Activated naive CD8-positive, alpha-beta T cell treated with anti-CD3 and anti-CD28 coated beads, Interleukin-2, amount 50 U/mL, for 24 hours (primary cell): ENCODE measurements at regions not wholly inside any gene's neighbourhood (a gene's known extent, or its start where the extent isn't known, plus 50 kb on each side); places are given as distances from the start of the nearest gene placed in this dataset.
"Not testable (repeated sequence)": the region's sequence is repeated elsewhere in the genome, so short reads cannot be mapped to it uniquely, and the experiment has no call there.

Source experiments
- ATAC-seq: fragments of 150-1000 bp; cut with Tn5 transposase; one replicate; pipeline ENCODE4 v1.10.0; 2021
- DNase-seq: peaks from one replicate; pipeline ENCODE4 v3.0.0; 2021
- H3K27ac Mint-ChIP-seq: one replicate; pipeline ENCODE4 v1.8.0; 2021; ENCODE audit warnings: mild to moderate bottlenecking, mixed read lengths
- H3K27me3 Mint-ChIP-seq: one replicate; pipeline ENCODE4 v1.8.0; 2021; ENCODE audit warnings: mixed read lengths
- H3K36me3 Mint-ChIP-seq: one replicate; pipeline ENCODE4 v1.8.0; 2021; ENCODE audit warnings: low read depth, mixed read lengths
- H3K4me1 Mint-ChIP-seq: one replicate; pipeline ENCODE4 v1.8.0; 2021; ENCODE audit warnings: mixed read lengths
- H3K4me3 Mint-ChIP-seq: one replicate; pipeline ENCODE4 v1.8.0; 2021; ENCODE audit warnings: mild to moderate bottlenecking, moderate library complexity, mixed read lengths
- H3K9me3 Mint-ChIP-seq: one replicate; pipeline ENCODE4 v1.8.0; 2021; ENCODE audit warnings: mixed read lengths

DNA sequence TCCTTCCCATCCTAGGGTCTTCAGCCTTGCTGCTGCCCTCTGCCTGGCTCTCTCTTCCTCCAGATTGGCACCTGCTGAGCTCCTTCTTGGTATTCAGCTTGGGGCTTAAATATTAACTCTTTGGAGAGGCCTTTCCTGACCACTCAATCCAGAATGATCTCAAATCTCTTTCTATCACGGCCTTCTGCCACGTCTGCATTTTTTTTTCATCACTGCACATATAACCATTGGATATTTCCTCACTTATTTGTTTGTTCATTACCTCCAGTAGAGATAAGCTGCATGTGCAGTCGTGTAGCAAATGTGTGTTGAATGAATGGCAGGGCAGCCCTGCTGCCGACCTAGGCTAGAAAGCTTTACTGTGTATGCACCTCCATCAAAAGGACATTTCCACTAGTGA lies 51.6 kb upstream of the MPP7 start:
- H3K9me3 Mint-ChIP-seq: no peaks in the 10 kb centered on the region
- H3K27me3 Mint-ChIP-seq: no peaks in the 10 kb centered on the region
- DNase-seq (no peak), ATAC-seq (no peak)
- H3K4me3 Mint-ChIP-seq: no peak overlapping the region
- H3K27ac Mint-ChIP-seq: no peak overlapping the region
- no peaks in the 10 kb centered on the region for H3K4me1 Mint-ChIP-seq
- no peaks in the 10 kb centered on the region for H3K36me3 Mint-ChIP-seq

DNA sequence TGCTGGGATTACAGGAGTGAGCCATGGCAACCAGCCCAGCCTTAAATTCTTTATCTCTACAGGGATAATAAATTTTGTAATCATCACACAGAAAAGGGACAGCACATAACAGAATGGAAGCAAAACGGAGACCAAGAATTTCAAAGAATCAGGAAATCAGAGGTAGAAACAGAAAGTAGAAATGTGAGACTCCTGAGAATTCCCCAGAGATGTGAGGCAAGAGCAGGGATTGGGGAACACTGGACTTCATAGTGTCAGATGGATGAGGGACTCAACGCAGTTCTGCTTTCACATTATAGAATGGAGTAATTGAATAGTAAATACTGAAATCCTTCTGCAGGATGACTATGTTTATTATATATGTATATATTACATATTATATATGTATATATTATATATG lies 52.5 kb upstream of the MPP7 start:
- no peak overlapping the region for H3K27ac Mint-ChIP-seq
- no peak for DNase-seq

DNA sequence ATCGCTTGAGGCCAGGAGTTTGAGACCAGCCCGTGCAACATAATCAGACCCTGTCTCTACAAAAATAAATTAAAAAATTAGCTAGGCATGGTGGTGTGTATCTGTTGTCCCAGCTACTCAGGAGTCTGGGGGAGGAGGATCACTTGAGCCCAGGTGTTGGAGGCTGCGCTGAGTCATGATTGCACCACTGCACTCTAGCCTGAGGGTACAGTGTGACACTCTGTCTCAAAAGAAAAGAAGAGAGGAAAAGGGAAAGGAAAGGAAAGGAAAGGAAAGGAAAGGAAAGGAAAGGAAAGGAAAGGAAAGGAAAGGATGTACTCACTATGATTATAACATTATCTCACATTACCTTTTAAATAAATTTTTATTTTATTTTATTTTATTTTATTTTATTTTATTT lies 56.5 kb upstream of the MPP7 start:
- Mint-ChIP-seq H3K27me3 (no peaks in the 10 kb centered on the region), H3K4me3 (no peak overlapping the region), H3K4me1 (no peaks in the 10 kb centered on the region), H3K27ac (no peak overlapping the region), H3K9me3 (no peaks in the 10 kb centered on the region), H3K36me3 (no peaks in the 10 kb centered on the region)
- ATAC-seq: no peak
- DNase-seq: no peak

More for the DNA sequence above, 52.5 kb upstream of the MPP7 start:
- H3K27me3 Mint-ChIP-seq: no peaks in the 10 kb centered on the region
- no peak for ATAC-seq
- no peak overlapping the region for H3K4me3 Mint-ChIP-seq
- no peaks in the 10 kb centered on the region for H3K36me3 Mint-ChIP-seq
- H3K4me1 Mint-ChIP-seq: no peaks in the 10 kb centered on the region
- no peaks in the 10 kb centered on the region for H3K9me3 Mint-ChIP-seq

DNA sequence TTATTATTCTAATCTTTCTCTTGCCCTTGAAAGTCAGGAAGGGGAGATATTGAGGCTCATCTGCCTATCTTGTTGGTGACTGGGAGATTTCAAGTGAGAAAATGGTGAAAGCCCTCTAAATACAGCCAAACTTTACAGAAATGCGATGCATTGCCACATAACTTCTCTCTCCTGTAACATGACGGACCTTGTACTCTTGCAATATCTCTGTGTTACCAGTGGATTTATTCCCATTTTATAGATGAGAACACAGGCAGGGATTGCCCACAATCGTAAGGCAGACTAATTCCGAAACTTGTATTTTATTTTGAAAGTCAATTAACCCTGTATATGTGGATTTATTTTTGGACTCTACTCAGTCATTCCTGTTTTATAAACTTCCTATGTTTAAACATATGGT lies 57.3 kb upstream of the MPP7 start:
- DNase-seq: no peak
- Mint-ChIP-seq H3K27me3 (no peaks in the 10 kb centered on the region), H3K36me3 (no peaks in the 10 kb centered on the region), H3K4me1 (peaks cover under 1% of the 10 kb centered on the region), H3K4me3 (no peak overlapping the region), H3K9me3 (no peaks in the 10 kb centered on the region), H3K27ac (no peak overlapping the region)
- ATAC-seq: no peak

DNA sequence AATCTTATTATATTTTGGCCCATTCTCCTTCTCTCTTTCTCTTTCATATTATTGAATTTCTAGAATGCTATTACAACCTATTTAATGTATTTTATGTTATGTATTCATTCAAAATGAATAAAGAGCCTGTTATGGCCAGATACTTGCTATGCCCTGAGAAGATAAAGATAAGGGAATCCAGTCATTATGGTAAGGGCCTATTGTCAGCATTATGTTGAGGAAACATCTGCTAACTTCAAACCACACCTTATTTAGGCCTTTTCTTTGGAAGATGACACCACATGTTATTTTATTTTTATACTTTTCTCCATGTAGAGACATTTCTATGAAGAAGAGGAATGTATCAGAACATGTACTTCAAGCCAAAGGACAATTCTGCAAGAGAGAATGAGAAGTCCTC lies 60.5 kb upstream of the MPP7 start:
- no peak overlapping the region for H3K27ac Mint-ChIP-seq
- no peaks in the 10 kb centered on the region for H3K9me3 Mint-ChIP-seq
- H3K36me3 Mint-ChIP-seq: peaks cover 2% of the 10 kb centered on the region
- no peak for ATAC-seq
- H3K4me1 Mint-ChIP-seq: peaks cover 32% of the 10 kb centered on the region
- no peak for DNase-seq
- no peaks in the 10 kb centered on the region for H3K27me3 Mint-ChIP-seq
- H3K4me3 Mint-ChIP-seq: no peak overlapping the region

DNA sequence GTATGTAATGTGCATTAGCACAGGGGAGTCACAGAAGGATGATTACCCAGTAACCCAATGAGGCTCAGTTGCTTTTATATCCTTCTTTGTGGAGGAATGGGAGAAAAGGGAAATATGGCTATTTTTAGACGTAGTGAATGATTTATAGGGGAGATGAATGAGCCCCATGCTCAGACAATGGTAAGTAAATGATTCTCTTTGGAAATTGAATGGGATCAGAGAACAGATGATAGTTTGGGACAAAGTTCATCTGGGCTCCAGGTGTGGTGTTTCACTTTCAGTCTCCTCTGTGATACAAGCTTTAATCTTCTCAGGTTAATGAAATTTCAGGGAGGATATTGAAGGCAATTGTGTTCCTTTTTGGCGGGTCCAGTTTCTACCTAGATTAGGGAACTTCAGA lies 63.0 kb upstream of the MPP7 start:
- peak overlapping the region; percentile 8 for H3K27ac Mint-ChIP-seq
- DNase-seq: no peak
- peaks cover 2% of the 10 kb centered on the region for H3K36me3 Mint-ChIP-seq
- peaks cover 48% of the 10 kb centered on the region for H3K4me1 Mint-ChIP-seq
- ATAC-seq: no peak
- no peaks in the 10 kb centered on the region for H3K9me3 Mint-ChIP-seq
- H3K4me3 Mint-ChIP-seq: no peak overlapping the region
- no peaks in the 10 kb centered on the region for H3K27me3 Mint-ChIP-seq

DNA sequence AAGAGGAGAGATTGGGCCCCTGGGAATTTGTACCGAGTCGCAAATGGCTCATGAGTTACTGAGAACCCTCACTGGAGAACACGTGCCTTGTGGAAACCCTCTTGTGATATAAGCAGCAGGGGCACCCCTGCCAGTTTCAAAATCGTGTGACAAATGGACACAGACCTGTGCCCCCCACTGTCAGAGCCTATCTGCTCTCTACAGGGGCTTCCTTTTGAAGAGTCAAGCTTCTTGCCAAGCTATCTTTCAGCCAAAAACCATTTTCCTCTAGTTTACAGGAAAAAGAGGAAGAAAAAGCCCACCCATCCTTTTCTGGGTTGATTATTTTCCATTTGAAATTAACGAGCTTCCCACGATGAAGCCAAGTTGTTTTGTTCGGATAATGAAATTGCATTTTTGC lies 64.1 kb upstream of the MPP7 start:
- H3K4me3 Mint-ChIP-seq: no peak overlapping the region
- H3K27ac Mint-ChIP-seq: peak overlapping the region; percentile 98
- H3K4me1 Mint-ChIP-seq: peaks cover 48% of the 10 kb centered on the region

DNA sequence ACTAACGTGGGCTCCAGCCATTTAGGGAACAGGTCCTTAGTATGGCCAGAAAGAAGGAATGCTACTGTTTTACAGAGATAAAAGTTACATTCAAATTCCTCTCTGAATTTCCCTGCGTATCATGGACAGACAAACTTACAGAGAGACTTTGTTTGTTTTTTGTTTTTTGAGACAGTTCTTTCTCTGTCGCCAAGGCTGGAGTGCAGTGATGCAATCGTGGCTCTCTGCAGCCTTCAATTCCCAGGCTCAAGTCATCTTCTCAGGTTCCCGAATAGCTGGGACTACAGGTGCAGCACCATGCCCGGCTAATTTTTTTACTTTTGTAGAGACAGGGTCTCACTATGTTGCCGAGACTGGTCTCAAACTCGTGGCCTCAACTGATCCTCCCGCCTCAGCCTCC lies 64.5 kb upstream of the MPP7 start:
- DNase-seq (no peak), ATAC-seq (no peak)
- H3K27ac Mint-ChIP-seq: peak overlapping the region; percentile 98
- peaks cover 2% of the 10 kb centered on the region for H3K36me3 Mint-ChIP-seq
- no peaks in the 10 kb centered on the region for H3K9me3 Mint-ChIP-seq
- H3K27me3 Mint-ChIP-seq: no peaks in the 10 kb centered on the region
- H3K4me3 Mint-ChIP-seq: peak overlapping the region; percentile 73
- peaks cover 48% of the 10 kb centered on the region for H3K4me1 Mint-ChIP-seq

More for the DNA sequence above, 64.1 kb upstream of the MPP7 start:
- Mint-ChIP-seq H3K36me3 (peaks cover 2% of the 10 kb centered on the region), H3K27me3 (no peaks in the 10 kb centered on the region), H3K9me3 (no peaks in the 10 kb centered on the region)
- DNase-seq (no peak), ATAC-seq (no peak)

DNA sequence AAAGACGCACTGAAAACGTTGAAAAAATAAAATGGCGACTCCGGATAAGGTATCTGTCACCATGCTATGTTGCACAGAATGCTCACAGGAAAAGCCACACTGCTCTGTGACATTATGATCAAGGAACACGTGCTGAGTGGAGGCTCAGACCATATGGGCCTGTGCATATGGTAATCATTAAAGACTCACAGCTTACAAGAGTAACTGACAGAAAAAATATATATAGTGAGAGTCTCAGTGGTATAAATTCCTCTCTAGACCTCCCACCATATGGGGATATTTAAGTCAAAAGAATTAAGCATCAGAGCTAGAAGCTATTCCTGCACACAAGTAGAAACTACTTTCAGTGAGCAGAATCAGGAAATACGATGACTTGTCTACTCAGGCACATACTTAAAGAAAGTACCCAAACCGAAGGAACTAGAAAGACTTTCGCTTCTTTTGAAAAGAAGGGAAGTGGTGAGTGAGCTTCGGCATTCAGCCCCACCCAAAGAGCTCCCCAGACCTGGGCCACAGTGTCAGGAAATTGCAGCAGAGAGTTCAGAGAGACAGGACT lies 65.1 kb upstream of the MPP7 start:
- peak; percentile 52 for DNase-seq
- H3K4me1 Mint-ChIP-seq: peaks cover 48% of the 10 kb centered on the region

DNA sequence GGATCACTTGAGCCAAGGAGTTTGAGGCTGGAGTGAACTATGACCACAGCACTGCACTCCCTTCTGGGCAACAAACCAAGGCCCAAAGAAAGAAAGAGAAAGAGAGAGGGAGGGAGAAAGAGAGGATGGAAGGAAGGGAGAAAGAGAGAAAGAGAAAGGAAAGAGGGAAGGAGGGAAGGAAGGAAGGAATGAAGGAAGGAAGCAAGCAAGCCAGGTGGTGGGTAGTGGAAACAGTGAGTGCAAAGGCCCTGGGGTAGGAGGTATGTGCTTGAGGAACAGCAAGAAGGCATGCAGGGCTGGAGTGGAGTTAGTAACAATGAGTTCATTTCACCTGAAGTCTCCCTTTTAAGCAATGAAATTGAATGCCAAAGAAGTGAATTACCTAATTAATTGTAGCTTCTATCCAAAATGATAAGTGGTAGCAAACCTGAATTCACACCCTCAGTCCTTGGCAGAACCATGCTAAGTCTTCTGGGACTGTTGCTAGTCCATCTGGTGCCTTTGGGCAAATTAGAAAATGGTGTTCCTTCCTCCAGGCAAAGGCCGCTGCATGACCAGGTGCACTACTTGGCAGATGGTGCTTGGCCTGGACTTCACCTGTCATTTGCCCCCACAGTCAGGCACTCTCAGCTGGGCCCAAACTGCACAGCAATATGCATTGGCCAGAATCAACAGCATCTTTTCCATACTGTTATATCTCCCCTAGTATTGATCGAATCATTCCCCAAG lies 67.4 kb upstream of the MPP7 start:
- ATAC-seq (no peak), DNase-seq (no peak)
- Mint-ChIP-seq H3K9me3 (no peaks in the 10 kb centered on the region), H3K4me1 (peaks cover 46% of the 10 kb centered on the region), H3K27me3 (no peaks in the 10 kb centered on the region), H3K4me3 (no peak overlapping the region), H3K36me3 (peaks cover 2% of the 10 kb centered on the region), H3K27ac (no peak overlapping the region)

More for the DNA sequence above, 65.1 kb upstream of the MPP7 start:
- peak; percentile 94 for ATAC-seq
- Mint-ChIP-seq H3K4me3 (peak overlapping the region; percentile 73), H3K9me3 (no peaks in the 10 kb centered on the region), H3K27me3 (no peaks in the 10 kb centered on the region), H3K27ac (peak overlapping the region; percentile 98), H3K36me3 (peaks cover 2% of the 10 kb centered on the region)

DNA sequence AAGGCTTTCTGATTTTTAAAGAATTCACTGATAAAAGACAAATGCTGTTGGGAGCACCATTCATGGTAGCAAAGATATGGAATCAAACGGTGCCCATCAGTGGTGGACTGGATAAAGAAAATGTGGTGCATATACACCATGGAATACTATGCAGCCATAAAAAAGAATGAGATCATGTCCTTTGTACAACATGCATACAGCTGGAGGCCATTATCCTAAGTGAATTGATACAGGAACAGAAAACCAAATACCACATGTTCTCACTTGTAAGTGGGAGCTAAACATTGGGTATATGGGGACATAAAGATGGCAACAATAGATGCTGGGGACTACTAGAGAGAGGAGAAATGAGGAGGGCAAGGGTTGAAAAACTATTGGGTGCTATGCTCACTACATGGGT lies 68.8 kb upstream of the MPP7 start:
- peaks cover 32% of the 10 kb centered on the region for H3K4me1 Mint-ChIP-seq
- H3K9me3 Mint-ChIP-seq, DNase-seq: not testable (repeated sequence)

DNA sequence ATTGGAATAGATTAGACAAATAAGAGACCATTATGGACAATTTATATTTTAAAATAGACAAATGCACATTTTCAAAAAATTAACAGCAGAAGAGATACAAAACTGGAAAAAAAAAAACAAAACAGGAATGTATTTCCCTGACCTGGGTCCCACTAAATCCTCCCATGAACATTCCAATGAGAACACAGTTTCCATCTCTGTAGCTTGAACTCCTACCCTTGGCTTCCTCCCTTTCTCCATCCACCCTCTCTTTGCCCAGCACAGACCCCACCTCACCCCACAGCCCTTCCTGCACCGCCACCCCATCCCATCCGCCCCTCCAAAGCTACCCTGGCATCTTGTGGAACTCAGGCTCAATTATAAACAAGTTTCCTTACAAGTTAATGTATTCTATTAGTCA lies 71.2 kb upstream of the MPP7 start:
- DNase-seq (no peak), ATAC-seq (no peak)
- no peaks in the 10 kb centered on the region for H3K36me3 Mint-ChIP-seq
- no peaks in the 10 kb centered on the region for H3K9me3 Mint-ChIP-seq
- H3K27me3 Mint-ChIP-seq: no peaks in the 10 kb centered on the region
- H3K27ac Mint-ChIP-seq: no peak overlapping the region
- H3K4me3 Mint-ChIP-seq: no peak overlapping the region
- H3K4me1 Mint-ChIP-seq: peaks cover 9% of the 10 kb centered on the region

More for the DNA sequence above, 68.8 kb upstream of the MPP7 start:
- H3K27me3 Mint-ChIP-seq, H3K36me3 Mint-ChIP-seq, ATAC-seq, H3K4me3 Mint-ChIP-seq, H3K27ac Mint-ChIP-seq: not testable (repeated sequence)

DNA sequence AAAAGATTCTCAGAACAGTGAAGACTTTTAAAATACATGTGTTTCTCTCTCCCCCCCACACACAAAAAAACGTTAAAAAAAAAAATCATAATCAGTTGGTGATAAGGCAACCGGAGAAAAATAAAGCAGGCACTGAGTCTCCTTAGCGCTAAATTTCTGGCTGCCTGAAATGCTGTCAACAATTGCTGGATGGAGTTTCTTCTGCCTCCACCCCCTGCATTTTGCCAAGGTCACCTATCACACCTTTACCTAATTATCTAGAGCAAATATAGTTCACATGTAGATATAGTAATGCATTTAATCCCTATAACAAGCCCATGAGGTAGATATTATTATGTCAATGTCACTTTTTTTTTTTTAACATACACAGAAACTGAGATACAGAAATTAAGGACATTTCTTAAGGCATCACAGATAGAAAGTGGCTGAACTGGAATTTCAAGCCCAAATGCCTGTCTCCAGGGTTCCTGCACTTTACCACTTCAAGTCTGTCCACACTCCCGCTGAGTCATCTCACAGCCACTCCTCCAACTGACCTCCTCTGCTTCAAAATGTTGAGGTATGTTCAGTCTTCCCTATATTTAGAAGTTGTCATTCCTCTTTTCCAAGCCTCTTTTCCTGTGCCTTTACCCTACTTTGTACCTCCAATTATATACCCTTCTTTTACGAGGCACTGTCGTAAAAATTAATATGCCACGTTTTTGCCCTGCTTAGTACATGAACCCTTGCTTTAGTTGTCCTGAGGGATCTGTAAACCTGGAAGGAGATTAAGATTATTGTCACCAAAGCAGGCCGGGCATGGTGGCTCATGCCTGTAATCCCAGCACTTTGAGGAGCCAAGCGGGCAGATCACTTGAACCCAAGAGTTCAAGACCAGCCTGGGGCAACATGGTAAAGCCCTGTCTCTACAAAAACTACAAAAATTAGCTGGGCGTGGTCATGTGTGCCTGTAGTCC lies 72.8 kb upstream of the MPP7 start:
- no peak for DNase-seq
- Mint-ChIP-seq H3K27me3 (no peaks in the 10 kb centered on the region), H3K27ac (no peak overlapping the region), H3K4me3 (no peak overlapping the region), H3K36me3 (no peaks in the 10 kb centered on the region), H3K9me3 (no peaks in the 10 kb centered on the region), H3K4me1 (peaks cover 9% of the 10 kb centered on the region)
- no peak for ATAC-seq

DNA sequence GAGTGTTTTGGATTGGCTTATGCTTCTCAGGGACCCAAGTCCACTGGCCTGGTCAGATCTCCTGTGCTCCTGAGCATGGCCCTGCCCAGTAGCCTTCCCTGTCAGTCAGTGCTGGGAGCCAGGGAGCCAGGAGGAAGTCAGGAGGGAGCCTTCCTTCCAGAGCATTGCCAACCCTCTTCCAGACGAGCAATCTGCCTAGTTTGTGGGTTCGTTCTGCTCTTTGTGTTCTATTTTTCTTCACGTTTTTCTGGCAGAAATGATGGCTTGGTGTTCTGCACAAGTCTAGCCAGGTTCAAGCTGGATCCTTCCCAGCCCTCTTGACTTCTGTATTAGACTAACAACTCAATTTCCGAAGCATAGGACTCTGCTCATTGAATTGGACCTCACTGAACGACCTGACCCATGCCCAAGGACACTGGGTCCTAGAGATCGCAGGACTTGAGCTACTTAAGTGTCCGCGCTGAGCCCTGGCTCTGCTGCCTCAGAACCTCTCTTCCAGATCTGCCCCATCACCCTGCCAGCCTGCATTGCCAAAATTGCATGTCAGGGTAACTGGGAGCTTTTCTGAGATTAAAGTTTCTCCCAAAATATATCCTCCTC lies 76.2 kb upstream of the MPP7 start:
- no peak overlapping the region for H3K27ac Mint-ChIP-seq
- no peak overlapping the region for H3K4me3 Mint-ChIP-seq
- H3K4me1 Mint-ChIP-seq: peaks cover 19% of the 10 kb centered on the region
- DNase-seq (no peak), ATAC-seq (no peak)
- peaks cover 5% of the 10 kb centered on the region for H3K27me3 Mint-ChIP-seq
- no peaks in the 10 kb centered on the region for H3K9me3 Mint-ChIP-seq
- H3K36me3 Mint-ChIP-seq: no peaks in the 10 kb centered on the region
